Kidney glomerular epithelial cell (primary cell): ENCODE measurements at regions not wholly inside any gene's neighbourhood (a gene's known extent, or its start where the extent isn't known, plus 50 kb on each side); places are given as distances from the start of the nearest gene placed in this dataset.
A peak's percentile ranks its signal among the peaks of the same experiment; 100 is the strongest.
"Not testable (repeated sequence)": the region's sequence is repeated elsewhere in the genome, so short reads cannot be mapped to it uniquely, and the experiment has no call there.

ENCODE experiments used
- DNase-seq: peaks from one replicate; lab custom pipeline; 2025; lab: John Stamatoyannopoulos, UW

DNA sequence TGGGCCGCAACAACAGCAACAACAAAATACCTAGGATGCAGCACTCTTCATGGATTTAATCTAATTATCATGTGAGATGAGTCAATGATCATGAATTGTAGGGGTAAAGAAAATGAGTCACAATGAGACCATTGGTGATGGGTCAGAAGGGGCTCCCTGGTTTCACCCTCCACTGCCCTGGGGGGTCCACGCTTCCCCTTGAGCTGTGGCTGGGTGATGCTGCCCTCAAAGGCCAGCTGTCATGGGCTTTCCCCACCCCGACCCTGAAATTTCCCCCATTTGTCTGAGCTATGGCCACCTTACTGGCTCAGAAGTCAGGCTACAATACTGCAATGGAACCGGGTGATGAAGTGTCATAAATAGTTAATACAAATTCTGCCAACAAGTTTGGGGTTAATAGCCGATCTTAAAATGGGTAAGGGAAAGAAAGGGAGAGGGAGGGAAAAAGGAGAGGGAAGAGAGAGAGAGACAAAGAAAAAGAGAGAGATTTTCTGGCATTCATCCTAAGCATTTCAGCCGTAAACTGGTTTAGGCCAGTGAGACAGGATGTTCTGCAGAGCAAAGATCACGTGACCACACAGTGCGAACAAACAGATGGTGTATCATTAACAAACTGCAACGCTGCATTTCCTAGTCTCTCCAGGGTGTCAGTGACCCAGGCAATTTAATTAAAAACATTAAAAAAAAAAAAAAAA, 143.4 kb upstream of the ERRFI1 start:
- peak; percentile 91 for DNase-seq

DNA sequence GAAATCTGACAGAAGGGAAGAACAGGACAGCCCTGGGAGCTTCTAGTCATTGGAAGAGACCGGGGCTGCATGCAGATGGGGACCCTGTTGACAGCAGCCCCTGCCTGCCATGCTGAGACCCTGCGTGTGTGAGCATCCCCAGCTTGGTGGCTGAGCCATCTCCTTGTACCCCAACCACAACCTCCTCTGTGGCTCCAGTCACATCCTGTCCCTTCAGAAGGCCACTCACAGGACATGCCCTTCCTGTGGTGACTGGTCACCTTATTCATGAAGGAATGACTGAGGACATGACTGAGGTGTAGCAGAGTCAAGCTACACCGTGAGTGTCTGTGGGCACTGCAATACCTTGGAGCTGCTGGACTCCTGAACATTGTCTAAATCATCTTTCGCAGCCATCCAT, 141.8 kb upstream of the ERRFI1 start:
- DNase-seq: no peak

GRCh38 chr1:8166406-8166805, 140.3 kb upstream of the ERRFI1 start:
- DNase-seq: no peak

GRCh38 chr1:8165595-8166360, 139.7 kb upstream of the ERRFI1 start:
- DNase-seq: no peak

DNA sequence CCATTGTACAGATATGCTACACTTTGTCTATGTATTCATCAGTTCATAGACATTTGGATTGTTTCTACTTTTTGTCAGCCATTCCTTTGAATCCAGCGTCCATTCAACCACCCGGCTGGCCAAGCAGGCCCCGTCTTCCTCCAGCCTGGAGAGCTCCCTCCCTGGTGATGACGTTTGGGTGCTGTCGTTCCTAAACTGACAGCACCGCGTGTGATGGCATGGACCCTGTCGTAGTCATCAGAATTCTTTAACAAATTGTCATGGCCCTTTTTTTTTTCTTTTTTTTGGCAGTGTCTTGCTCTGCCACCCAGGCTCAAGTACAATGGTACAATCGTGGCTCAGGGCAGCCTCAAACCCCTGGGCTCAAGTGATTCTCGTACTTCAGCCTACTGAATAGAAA, 138.6 kb upstream of the ERRFI1 start:
- no peak for DNase-seq

DNA sequence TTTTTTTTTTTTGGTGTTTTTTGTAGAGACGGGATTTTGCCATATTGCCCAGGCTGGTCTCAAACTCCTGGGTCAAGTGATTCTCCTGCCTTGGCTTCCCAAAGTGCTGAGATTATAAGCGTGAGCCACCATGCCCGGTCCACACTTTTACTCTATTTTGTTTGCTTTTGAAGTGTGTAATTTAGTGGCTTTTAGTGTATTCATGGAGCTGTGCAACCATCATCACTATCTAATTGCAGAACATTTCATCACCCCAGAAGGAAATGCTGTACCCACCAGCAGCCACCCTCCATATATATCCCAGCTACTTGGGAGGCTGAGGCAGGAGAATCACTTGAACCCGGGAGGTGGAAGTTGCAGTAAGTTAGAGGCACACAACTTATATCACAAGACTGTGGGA, 136.9 kb upstream of the ERRFI1 start:
- no peak for DNase-seq

- no peak for DNase-seq
These were observed 136.1 kb upstream of the ERRFI1 start for GRCh38 chr1:8162168-8162567.

- DNase-seq: no peak
These were observed 135.5 kb upstream of the ERRFI1 start for GRCh38 chr1:8161546-8162105.

DNA sequence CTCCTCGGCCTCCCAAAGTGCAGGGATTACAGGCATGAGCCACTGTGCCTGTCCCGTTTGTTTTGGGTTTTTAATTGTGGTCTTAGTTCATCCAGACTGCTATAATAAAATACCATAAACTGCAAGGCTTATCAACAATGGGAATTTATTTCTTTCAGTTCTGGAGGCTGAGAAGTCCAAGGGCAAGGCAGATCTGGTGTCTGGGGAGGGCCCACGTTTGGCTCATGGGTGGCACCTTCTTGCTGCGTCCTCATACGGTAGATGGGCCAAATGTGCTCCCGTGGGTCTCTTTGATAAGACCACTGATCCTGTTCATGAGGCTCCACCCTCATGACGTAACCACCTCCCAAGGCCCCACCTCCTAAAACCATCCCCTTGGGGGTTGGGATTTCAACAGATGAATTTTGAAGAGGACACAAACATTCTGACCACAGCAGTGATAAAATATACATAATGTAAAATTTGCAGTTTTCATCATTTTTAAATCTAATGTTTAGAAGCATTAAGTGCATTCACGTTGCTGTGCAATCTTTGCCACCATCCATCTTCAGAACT, 133.4 kb upstream of the ERRFI1 start:
- no peak for DNase-seq

- DNase-seq: no peak
These were observed 132.9 kb upstream of the ERRFI1 start for GRCh38 chr1:8158995-8159394.

DNA sequence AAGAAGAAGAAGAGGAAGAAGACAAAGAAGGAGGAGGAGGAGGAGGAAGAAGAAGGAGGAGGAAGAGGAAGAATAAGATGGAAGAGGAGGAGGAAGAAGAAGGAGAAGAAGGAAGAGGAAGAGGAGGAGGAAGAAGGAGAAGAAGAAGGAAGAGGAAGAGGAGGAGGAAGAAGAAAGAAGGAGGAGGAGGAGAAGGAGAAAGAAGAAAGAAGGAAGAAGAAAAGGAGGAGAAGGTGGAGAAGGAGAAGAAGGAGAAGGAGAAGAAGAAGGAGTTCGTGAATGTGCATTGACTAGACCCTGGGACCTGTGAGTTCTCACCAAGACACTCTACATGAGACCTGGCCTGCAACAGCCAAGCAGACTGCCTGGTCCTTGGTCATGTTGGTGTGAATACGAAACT, 131.7 kb upstream of the ERRFI1 start:
- no peak for DNase-seq

- peak; percentile 48 for DNase-seq
These were observed 129.5 kb upstream of the ERRFI1 start for GRCh38 chr1:8155528-8156186.

DNA sequence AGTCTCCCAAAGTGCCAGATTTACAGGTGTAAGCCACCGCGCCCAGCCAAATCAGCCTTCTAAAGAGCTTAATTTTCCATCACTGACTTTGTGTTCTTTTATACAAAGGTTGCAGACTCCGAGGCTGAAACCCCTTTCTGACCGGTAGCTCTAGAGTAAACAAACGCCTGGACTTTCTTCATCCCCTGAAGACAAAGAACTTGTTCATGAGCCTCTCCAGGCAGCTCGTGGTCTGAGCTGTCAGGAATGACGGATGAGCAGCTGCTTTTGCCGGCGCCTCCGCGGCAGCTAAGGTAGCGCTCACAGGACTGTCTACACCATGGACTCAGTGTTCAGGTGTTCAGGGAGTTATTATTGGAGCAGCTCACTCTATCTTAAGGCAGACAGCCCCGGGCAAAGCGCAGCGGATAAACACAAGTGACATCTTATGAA, 128.5 kb upstream of the ERRFI1 start:
- peak; percentile 63 for DNase-seq

DNA sequence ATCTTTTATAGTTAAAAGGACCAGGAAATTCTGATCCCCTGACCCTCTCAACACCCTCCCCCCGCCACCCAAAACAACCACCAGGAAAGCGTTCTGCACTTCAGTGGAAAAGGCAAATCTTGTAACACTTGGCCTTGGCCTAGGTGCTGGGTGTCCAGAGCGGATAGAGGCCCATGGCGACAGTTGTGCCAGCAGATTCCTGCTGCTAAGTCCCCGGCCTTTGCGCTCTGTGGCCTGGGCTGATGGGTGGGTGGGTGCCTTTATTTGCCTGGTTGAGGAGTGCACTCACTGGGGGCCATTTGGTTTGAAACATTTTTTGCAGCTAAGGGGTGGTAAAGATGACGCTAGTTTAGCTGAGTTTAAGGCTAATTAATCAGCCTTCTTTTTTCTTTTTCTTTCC, 127.9 kb upstream of the ERRFI1 start:
- DNase-seq: no peak

DNA sequence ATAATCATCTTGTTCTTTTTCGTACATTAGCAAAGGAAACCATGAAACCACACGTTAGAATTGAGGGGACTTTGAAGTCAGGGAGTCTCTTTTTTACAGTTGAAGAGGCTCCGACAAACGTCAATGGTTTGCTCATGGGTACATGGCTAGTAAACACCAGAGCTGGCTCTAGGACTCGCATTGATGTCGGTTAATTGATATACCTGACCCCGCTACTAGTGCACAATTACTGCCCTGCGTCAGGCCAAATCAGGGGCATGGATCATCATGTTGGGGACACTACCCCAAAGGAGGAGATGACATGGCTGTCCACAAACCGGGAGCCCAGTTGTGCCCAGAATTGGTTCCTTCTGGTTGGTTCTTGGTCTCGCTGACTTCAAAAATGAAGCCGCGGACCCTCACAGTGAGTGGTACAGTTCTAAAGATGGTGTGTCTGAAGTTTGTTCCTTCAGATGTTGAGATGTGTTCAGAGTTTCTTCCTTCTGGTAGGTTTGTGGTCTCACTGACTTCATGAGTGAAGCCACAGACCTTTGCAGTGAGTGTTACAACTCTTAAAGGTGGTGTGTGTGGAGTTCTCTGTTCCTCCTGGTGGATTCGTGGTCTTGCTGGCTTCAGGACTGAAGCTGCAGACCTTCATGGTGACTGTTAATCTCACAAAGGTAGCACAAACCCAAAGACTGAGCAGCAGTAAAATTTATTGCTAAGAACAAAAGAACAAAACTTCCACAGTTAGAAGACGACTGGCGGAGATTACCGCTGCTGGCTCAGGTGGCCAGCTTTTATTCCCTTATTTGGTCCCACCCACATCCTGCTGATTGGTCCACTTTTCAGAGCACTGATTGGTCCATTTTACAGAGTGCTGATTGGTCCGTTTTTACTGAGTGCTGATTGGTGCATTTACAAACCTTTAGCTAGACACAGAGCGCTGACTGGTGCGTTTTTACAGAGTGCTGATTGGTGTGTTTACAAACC, 126.9 kb upstream of the ERRFI1 start:
- DNase-seq: no peak

GRCh38 chr1:8151647-8152046, 125.5 kb upstream of the ERRFI1 start:
- no peak for DNase-seq

- not testable (repeated sequence) for DNase-seq
These were observed 123.6 kb upstream of the ERRFI1 start for GRCh38 chr1:8149756-8150155.

GRCh38 chr1:8147956-8148355, 121.8 kb upstream of the ERRFI1 start:
- peak; percentile 41 for DNase-seq

GRCh38 chr1:8146257-8146855, 120.2 kb upstream of the ERRFI1 start:
- DNase-seq: no peak

GRCh38 chr1:8145545-8146202, 119.6 kb upstream of the ERRFI1 start:
- no peak for DNase-seq
